ENCODE measurements at regions not wholly inside any gene's neighbourhood (a gene's known extent, or its start where the extent isn't known, plus 50 kb on each side); places are given as distances from the start of the nearest gene placed in this dataset.

DNA sequence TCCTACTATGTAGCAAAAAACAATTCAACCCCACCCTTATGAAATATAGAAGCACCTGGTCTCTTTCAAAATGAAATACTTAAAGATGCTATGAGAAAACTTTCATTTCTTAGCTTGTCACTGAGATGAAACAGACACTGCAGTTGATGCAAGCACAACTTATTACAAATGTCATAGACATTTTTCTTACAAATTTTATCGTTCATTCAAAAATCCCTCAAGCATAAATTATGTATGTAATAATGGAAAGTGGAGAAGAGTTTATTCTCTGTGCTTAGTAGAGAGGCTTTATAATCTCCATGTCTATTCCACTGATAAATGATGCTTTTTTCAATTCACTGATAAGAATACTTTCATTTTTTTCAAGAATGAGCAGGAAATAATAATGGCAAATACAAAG lies 1943.9 kb upstream of the IGFBP7 start:
- no peak for TF ChIP-seq POLR2AphosphoS5 (IDR thresholded peaks at IDR 0.05)
- TF ChIP-seq POLR2A (IDR thresholded peaks at IDR 0.05; ENCODE audit: low read depth): no peak
- TF ChIP-seq, protein P1, sequence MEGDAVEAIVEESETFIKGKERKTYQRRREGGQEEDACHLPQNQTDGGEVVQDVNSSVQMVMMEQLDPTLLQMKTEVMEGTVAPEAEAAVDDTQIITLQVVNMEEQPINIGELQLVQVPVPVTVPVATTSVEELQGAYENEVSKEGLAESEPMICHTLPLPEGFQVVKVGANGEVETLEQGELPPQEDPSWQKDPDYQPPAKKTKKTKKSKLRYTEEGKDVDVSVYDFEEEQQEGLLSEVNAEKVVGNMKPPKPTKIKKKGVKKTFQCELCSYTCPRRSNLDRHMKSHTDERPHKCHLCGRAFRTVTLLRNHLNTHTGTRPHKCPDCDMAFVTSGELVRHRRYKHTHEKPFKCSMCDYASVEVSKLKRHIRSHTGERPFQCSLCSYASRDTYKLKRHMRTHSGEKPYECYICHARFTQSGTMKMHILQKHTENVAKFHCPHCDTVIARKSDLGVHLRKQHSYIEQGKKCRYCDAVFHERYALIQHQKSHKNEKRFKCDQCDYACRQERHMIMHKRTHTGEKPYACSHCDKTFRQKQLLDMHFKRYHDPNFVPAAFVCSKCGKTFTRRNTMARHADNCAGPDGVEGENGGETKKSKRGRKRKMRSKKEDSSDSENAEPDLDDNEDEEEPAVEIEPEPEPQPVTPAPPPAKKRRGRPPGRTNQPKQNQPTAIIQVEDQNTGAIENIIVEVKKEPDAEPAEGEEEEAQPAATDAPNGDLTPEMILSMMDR (IDR thresholded peaks at IDR 0.05): no peak
